ENCODE measurements at regions not wholly inside any gene's neighbourhood (a gene's known extent, or its start where the extent isn't known, plus 50 kb on each side); places are given as distances from the start of the nearest gene placed in this dataset.

DNA sequence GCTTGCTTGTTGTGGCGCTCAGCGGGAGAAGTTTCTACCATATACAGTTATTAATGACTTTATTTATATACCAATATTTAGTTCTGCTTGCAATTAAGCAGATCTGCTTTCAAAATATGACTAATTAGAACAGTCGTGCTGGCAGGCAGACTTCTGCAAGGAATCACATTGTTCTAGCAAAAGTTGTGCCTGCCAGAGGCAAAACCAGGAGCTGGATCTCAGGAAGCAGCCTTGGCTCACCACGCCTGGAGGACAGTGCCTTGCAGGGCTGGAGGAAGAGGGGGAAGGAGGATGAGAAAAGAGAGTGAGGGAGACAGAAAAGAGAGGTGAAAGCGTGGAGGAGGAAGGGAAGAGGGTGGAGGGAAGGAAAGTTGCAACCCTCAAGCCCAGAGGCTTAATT lies 160.3 kb downstream of the NUP210 start:
- Histone ChIP-seq H3K36me3 (ENCODE audit: control insufficient read depth in 5 of 5, insufficient read depth in 5 of 5, low read length in 5 of 5) (no peaks in the 10 kb centered on the region), H3K27me3 (ENCODE audit: control insufficient read depth in 5 of 5, insufficient read depth in 4 of 5, low read length in 5 of 5) (peaks cover 0 to 4% (median 0%) of the 10 kb centered on the region in 5 donors), H3K9ac (ENCODE audit: low read length in 5 of 5) (no peak overlapping the region), H3K4me1 (ENCODE audit: control insufficient read depth in 5 of 5, insufficient read depth in 5 of 5, low read length in 5 of 5) (peaks cover 0 to 18% (median 6%) of the 10 kb centered on the region in 5 donors), H3K27ac (ENCODE audit: low read depth, low read length) (no peak overlapping the region), H3K9me3 (ENCODE audit: control insufficient read depth in 5 of 5, low read length in 5 of 5) (no peaks in the 10 kb centered on the region), H3K4me3 (ENCODE audit: low read depth in 1 of 5, low read length in 5 of 5) (no peak overlapping the region)

DNA sequence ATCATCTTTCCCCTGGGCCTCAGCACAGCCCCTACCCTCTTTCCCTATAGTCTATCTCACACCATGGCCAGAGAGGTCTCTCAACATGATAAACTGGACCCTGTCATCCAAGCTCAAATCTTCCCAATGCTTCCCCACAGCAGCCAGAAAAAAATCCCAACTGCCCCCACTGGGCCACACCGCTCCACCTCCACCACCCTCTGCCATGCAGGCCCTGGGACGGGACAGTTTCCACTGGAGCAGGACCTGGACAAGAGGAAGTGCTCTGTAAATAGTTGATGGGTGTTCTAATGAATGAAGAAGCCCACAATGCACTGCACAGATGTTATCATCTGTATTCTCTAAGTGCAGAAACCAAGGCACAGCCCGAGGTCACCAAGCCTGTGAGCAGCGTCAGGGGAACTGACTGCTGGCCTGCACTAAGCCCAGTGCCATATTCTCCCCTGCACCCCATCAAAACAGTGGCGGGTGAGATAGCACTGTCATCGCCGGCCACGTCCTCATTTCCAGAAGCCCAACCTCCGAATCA lies 161.1 kb downstream of the NUP210 start:
- Histone ChIP-seq H3K27me3 (ENCODE audit: control insufficient read depth in 5 of 5, insufficient read depth in 4 of 5, low read length in 5 of 5) (peaks cover 0 to 4% (median 0%) of the 10 kb centered on the region in 5 donors), H3K4me1 (ENCODE audit: control insufficient read depth in 5 of 5, insufficient read depth in 5 of 5, low read length in 5 of 5) (peaks cover 0 to 14% (median 6%) of the 10 kb centered on the region in 5 donors), H3K9me3 (ENCODE audit: control insufficient read depth in 5 of 5, low read length in 5 of 5) (no peaks in the 10 kb centered on the region), H3K36me3 (ENCODE audit: control insufficient read depth in 5 of 5, insufficient read depth in 5 of 5, low read length in 5 of 5) (no peaks in the 10 kb centered on the region), H3K4me3 (ENCODE audit: low read depth in 1 of 5, low read length in 5 of 5) (no peak overlapping the region), H3K27ac (ENCODE audit: low read depth, low read length) (no peak overlapping the region), H3K9ac (ENCODE audit: low read length in 5 of 5) (no peak overlapping the region)

DNA sequence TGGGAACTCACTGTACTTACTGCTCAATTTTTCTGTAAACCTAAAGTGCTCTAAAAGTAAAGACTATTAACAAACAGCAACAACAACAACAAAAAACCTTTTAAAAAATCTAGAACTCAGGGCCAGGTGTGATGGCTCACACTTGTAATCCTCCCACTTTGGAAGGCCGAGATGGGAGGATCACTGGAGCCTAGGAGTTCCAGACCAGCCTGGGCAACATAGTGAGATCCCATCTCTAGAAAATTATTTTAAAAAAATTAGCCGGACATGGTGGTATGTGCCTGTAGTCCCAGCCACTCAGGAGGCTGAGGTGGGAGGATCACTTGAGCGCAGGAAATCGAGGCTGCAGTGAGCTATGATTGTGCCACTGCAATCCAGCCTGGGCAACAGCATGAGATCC lies 161.8 kb downstream of the NUP210 start:
- Histone ChIP-seq H3K4me3 (ENCODE audit: low read depth in 1 of 5, low read length in 5 of 5) (no peak overlapping the region), H3K27ac (ENCODE audit: low read depth, low read length) (no peak overlapping the region), H3K36me3 (ENCODE audit: control insufficient read depth in 5 of 5, insufficient read depth in 5 of 5, low read length in 5 of 5) (no peaks in the 10 kb centered on the region), H3K27me3 (ENCODE audit: control insufficient read depth in 5 of 5, insufficient read depth in 4 of 5, low read length in 5 of 5) (peaks cover 0 to 4% (median 0%) of the 10 kb centered on the region in 5 donors), H3K9me3 (ENCODE audit: control insufficient read depth in 5 of 5, low read length in 5 of 5) (no peaks in the 10 kb centered on the region), H3K4me1 (ENCODE audit: control insufficient read depth in 5 of 5, insufficient read depth in 5 of 5, low read length in 5 of 5) (peaks cover 0 to 11% (median 6%) of the 10 kb centered on the region in 5 donors), H3K9ac (ENCODE audit: low read length in 5 of 5) (no peak overlapping the region)

DNA sequence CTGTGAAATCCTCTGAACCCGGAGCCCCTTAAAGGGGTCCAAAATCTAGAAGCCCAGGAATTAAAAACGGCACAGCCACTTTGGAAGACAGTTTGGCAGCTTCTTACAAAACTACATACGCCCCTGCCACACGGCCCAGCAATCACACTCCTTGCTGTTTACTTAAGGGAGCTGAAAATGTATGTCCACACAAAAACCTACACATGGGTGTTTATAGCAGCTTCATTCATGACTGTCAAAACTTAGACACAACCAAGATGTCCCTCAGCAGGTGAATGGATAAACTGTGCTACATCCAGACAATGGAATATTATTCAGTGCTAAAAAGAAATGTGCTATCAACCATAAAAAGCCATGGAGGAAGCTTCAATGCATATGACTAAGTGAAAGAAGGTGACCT lies 162.5 kb downstream of the NUP210 start:
- H3K4me3 ChIP-seq (ENCODE audit: low read depth in 1 of 5, low read length in 5 of 5) = no peak overlapping the region
- peaks cover 0 to 11% (median 6%) of the 10 kb centered on the region in 5 donors for H3K4me1 ChIP-seq (ENCODE audit: control insufficient read depth in 5 of 5, insufficient read depth in 5 of 5, low read length in 5 of 5)
- H3K27ac ChIP-seq (ENCODE audit: low read depth, low read length) = no peak overlapping the region
- no peaks in the 10 kb centered on the region for H3K9me3 ChIP-seq (ENCODE audit: control insufficient read depth in 5 of 5, low read length in 5 of 5)
- peaks cover 0 to 4% (median 0%) of the 10 kb centered on the region in 5 donors for H3K27me3 ChIP-seq (ENCODE audit: control insufficient read depth in 5 of 5, insufficient read depth in 4 of 5, low read length in 5 of 5)
- H3K9ac ChIP-seq (ENCODE audit: low read length in 5 of 5) = no peak overlapping the region
- no peaks in the 10 kb centered on the region for H3K36me3 ChIP-seq (ENCODE audit: control insufficient read depth in 5 of 5, insufficient read depth in 5 of 5, low read length in 5 of 5)

DNA sequence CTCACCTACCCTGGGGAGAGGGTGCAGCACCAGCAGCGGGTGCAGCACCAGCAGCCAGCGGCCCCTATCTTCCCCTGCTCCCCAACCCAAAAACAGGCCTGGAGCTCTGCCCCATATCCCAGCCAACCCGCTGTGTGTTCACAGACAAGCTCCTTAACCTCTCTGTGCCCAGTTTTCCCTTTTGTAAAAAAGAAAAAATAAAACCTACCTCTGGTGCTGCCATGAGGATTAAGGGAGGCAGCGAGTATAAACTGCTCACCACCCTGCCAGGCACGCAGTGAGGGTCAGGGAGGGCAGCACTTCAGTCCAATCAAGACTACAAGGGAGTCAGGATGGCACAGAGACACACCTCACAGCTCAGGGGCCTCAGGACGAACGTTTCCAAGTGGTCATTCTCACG lies 163.3 kb downstream of the NUP210 start:
- Histone ChIP-seq H3K27me3 (ENCODE audit: control insufficient read depth in 5 of 5, insufficient read depth in 4 of 5, low read length in 5 of 5) (peaks cover 0 to 4% (median 0%) of the 10 kb centered on the region in 5 donors), H3K27ac (ENCODE audit: low read depth, low read length) (no peak overlapping the region), H3K4me3 (ENCODE audit: low read depth in 1 of 5, low read length in 5 of 5) (no peak overlapping the region), H3K4me1 (ENCODE audit: control insufficient read depth in 5 of 5, insufficient read depth in 5 of 5, low read length in 5 of 5) (peaks cover 0 to 6% (median 5%) of the 10 kb centered on the region in 5 donors), H3K9ac (ENCODE audit: low read length in 5 of 5) (no peak overlapping the region), H3K36me3 (ENCODE audit: control insufficient read depth in 5 of 5, insufficient read depth in 5 of 5, low read length in 5 of 5) (no peaks in the 10 kb centered on the region), H3K9me3 (ENCODE audit: control insufficient read depth in 5 of 5, low read length in 5 of 5) (no peaks in the 10 kb centered on the region)

DNA sequence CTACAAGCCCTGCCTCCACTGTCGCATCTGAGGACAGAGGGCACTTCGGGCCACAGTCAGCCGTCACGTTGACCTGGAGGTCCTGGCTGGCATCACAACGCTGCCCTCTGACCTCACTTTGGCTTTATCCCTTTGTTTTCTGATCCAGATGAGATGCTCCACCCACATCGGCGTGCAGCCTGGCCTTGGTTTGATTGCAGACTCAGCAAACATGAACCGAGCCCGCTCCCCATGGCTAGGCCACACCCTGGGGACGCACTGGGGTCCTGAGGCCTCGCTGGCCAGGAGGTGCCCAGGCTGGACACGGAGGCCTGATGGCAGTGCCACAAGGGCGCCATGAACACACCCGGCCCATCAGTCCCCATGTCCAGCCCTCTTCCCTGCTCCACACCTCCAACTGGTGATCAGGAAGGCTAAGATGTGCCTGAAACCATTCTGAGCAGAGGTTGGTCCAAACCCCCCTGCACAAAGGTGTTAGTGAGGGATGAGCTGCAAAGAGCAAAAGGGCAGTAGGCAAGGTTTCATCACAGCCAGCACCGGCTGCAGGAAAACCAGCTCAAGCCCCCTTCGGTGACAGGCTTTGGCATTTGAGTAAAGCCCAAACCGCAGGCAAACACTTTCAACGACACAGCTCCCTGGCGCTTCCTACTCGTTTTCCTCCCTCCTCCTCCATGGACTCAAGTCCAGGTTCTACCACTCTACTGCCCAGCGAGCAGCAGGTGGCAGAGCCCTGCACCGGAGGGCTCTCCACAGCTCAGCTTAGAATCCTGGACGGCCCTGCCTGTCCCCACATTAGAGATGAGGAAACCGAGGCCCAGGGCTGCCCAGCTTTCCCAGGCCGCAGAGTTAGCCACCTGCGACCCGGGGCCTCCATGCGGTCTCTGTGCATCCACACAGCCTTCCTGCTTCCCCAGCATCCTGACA lies 165.8 kb downstream of the NUP210 start:
- Histone ChIP-seq H3K27me3 (ENCODE audit: control insufficient read depth in 5 of 5, insufficient read depth in 4 of 5, low read length in 5 of 5) (peaks cover 0 to 4% (median 0%) of the 10 kb centered on the region in 5 donors), H3K4me1 (ENCODE audit: control insufficient read depth in 5 of 5, insufficient read depth in 5 of 5, low read length in 5 of 5) (peaks cover 0 to 12% (median 6%) of the 10 kb centered on the region in 5 donors), H3K9ac (ENCODE audit: low read length in 5 of 5) (no peak overlapping the region), H3K27ac (ENCODE audit: low read depth, low read length) (no peak overlapping the region), H3K9me3 (ENCODE audit: control insufficient read depth in 5 of 5, low read length in 5 of 5) (no peaks in the 10 kb centered on the region), H3K36me3 (ENCODE audit: control insufficient read depth in 5 of 5, insufficient read depth in 5 of 5, low read length in 5 of 5) (no peaks in the 10 kb centered on the region), H3K4me3 (ENCODE audit: low read depth in 1 of 5, low read length in 5 of 5) (no peak overlapping the region)

DNA sequence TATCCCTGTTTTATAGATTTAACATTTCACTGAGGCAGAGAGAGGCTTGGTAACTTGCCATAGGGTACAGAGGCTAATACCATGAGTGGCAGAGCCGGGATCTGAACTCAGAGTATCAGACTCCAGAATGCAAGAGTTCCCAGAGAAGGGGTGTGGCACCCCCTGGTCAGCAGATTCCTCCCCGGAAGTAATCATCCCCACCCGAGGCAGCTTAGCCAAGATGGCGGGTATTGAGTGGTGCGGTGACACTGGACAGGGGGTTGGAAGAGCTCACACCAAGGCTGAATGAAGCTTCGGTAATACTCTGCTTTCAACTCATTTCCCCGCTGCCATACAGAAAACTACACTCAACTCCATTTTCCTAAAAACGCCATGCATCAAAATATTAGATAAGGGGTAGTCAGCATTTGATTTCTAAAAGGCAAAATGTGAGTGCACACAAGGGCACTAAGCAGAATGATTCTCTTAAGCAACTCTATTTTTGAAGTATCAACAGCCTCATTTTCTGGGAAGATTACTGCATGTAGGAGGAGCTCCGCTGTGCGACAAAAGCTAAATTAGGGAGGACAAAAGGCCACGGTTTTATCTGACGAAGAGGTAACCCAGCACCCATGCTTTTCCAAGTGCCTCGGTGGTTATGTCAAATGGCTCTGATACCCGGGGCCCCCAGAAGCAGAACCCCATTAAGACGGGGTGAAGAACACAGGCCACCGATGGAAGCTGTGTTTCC lies 166.7 kb downstream of the NUP210 start:
- H3K4me3 ChIP-seq (ENCODE audit: low read depth in 1 of 5, low read length in 5 of 5) = no peak overlapping the region
- no peak overlapping the region for H3K27ac ChIP-seq (ENCODE audit: low read depth, low read length)

DNA sequence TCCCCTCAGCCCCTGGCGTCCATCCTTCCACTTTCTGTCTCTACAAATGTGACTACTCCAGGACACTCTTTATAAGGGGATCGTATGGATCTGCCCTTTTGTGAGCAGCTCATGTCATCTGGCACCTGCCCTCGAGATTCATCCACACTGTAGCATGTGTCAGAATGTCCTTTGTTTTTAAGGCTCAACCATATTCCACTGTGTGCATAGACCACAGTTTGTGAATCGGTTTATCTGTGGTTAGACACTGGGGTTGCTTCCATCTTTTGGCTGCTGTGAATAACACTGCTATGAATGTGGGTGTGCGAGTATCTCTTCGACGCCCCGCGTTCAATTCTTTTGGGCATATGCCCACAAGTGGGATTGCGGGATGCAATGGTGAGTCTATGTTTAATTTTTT lies 167.9 kb downstream of the NUP210 start:
- Histone ChIP-seq H3K9me3 (ENCODE audit: control insufficient read depth in 5 of 5, low read length in 5 of 5) (no peaks in the 10 kb centered on the region), H3K27me3 (ENCODE audit: control insufficient read depth in 5 of 5, insufficient read depth in 4 of 5, low read length in 5 of 5) (peaks cover 0 to 4% (median 0%) of the 10 kb centered on the region in 5 donors), H3K27ac (ENCODE audit: low read depth, low read length) (no peak overlapping the region), H3K4me1 (ENCODE audit: control insufficient read depth in 5 of 5, insufficient read depth in 5 of 5, low read length in 5 of 5) (peaks cover 0 to 12% (median 6%) of the 10 kb centered on the region in 5 donors), H3K36me3 (ENCODE audit: control insufficient read depth in 5 of 5, insufficient read depth in 5 of 5, low read length in 5 of 5) (no peaks in the 10 kb centered on the region), H3K9ac (ENCODE audit: low read length in 5 of 5) (no peak overlapping the region), H3K4me3 (ENCODE audit: low read depth in 1 of 5, low read length in 5 of 5) (no peak overlapping the region)

More for the DNA sequence above, 166.7 kb downstream of the NUP210 start:
- no peak overlapping the region for H3K9ac ChIP-seq (ENCODE audit: low read length in 5 of 5)
- H3K36me3 ChIP-seq (ENCODE audit: control insufficient read depth in 5 of 5, insufficient read depth in 5 of 5, low read length in 5 of 5) = no peaks in the 10 kb centered on the region
- peaks cover 0 to 12% (median 6%) of the 10 kb centered on the region in 5 donors for H3K4me1 ChIP-seq (ENCODE audit: control insufficient read depth in 5 of 5, insufficient read depth in 5 of 5, low read length in 5 of 5)
- H3K9me3 ChIP-seq (ENCODE audit: control insufficient read depth in 5 of 5, low read length in 5 of 5) = no peaks in the 10 kb centered on the region
- H3K27me3 ChIP-seq (ENCODE audit: control insufficient read depth in 5 of 5, insufficient read depth in 4 of 5, low read length in 5 of 5) = peaks cover 0 to 4% (median 0%) of the 10 kb centered on the region in 5 donors

DNA sequence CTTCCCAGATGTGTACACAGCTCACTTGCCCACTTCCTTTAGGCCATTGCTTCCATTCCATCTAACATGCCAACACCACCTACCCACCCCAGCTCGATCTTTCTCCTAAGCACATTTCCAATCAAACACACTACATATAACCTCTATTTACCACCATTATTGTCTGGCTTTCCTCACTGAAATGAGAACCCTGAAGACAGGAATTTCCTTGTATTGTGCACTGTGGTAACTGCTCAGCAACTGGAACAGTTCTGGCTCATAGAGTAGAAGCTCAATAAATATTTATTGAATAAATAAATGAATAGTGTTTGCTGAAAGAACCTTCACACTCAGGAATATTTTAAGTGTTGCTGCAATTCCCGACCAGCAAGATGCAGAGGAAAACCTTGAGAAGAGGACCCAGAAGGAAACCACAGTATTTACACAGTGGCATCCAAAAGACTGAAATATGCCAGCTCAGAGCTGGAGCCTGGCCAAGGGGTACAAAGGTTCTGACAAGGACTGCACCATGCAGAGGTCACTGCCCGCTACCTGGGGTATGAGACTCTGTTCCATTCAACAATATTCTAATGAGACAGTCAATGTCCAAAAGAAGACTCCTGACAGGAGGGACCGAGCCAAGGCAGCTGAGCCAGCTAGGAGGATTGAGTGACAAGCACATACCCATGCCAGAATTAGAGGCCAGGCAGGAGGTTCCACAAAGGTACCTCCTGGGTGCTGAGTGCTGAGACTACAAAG lies 168.8 kb downstream of the NUP210 start:
- Histone ChIP-seq H3K9ac (ENCODE audit: low read length in 5 of 5) (no peak overlapping the region), H3K9me3 (ENCODE audit: control insufficient read depth in 5 of 5, low read length in 5 of 5) (no peaks in the 10 kb centered on the region), H3K4me3 (ENCODE audit: low read depth in 1 of 5, low read length in 5 of 5) (no peak overlapping the region), H3K27me3 (ENCODE audit: control insufficient read depth in 5 of 5, insufficient read depth in 4 of 5, low read length in 5 of 5) (no peaks in the 10 kb centered on the region), H3K36me3 (ENCODE audit: control insufficient read depth in 5 of 5, insufficient read depth in 5 of 5, low read length in 5 of 5) (no peaks in the 10 kb centered on the region), H3K4me1 (ENCODE audit: control insufficient read depth in 5 of 5, insufficient read depth in 5 of 5, low read length in 5 of 5) (peaks cover 0 to 12% (median 6%) of the 10 kb centered on the region in 5 donors), H3K27ac (ENCODE audit: low read depth, low read length) (no peak overlapping the region)
